NCI-H2107 treated with DMSO at 0.1 percent for 48 hours (cell line): ENCODE measurements at regions not wholly inside any gene's neighbourhood (a gene's known extent, or its start where the extent isn't known, plus 50 kb on each side); places are given as distances from the start of the nearest gene placed in this dataset.
A peak's percentile ranks its signal among the peaks of the same experiment; 100 is the strongest.

ENCODE experiments used
- DNase-seq: peaks from one replicate; lab custom pipeline; 2025; ENCODE audit not compliant: unreplicated experiment; lab: John Stamatoyannopoulos, UW

GRCh38 chr10:3016016-3016415 lies 51.3 kb upstream of the PFKP start:
- DNase-seq = no peak

GRCh38 chr10:3014968-3015367 lies 52.4 kb upstream of the PFKP start:
- DNase-seq = no peak

GRCh38 chr10:3012223-3012622 lies 55.1 kb upstream of the PFKP start:
- no peak for DNase-seq

- DNase-seq = peak; percentile 39
Observed at GRCh38 chr10:3010816-3011460, 56.4 kb upstream of the PFKP start.

GRCh38 chr10:3010334-3010733 lies 57.0 kb upstream of the PFKP start:
- peak; percentile 39 for DNase-seq

- no peak for DNase-seq
Observed at GRCh38 chr10:3009341-3009740, 58.0 kb upstream of the PFKP start.

- DNase-seq = no peak
Observed at GRCh38 chr10:3008518-3009195, 58.7 kb upstream of the PFKP start.

GRCh38 chr10:3006607-3007006 lies 60.7 kb upstream of the PFKP start:
- no peak for DNase-seq

GRCh38 chr10:3006093-3006492 lies 61.3 kb upstream of the PFKP start:
- no peak for DNase-seq

GRCh38 chr10:3002304-3002703 lies 65.0 kb upstream of the PFKP start:
- no peak for DNase-seq

GRCh38 chr10:3000048-3000447 lies 67.3 kb upstream of the PFKP start:
- no peak for DNase-seq

- no peak for DNase-seq
Observed at GRCh38 chr10:2994221-2994961, 73.0 kb upstream of the PFKP start.

GRCh38 chr10:2993636-2994035 lies 73.7 kb upstream of the PFKP start:
- DNase-seq = no peak

GRCh38 chr10:2992401-2993198 lies 74.7 kb upstream of the PFKP start:
- DNase-seq = no peak

GRCh38 chr10:2990764-2991163 lies 76.6 kb upstream of the PFKP start:
- DNase-seq = no peak

GRCh38 chr10:2989292-2989947 lies 77.9 kb upstream of the PFKP start:
- DNase-seq = no peak

GRCh38 chr10:2987185-2987768 lies 80.1 kb upstream of the PFKP start:
- no peak for DNase-seq

- DNase-seq = no peak
Observed at GRCh38 chr10:2986391-2986801, 81.0 kb upstream of the PFKP start.

- no peak for DNase-seq
Observed at GRCh38 chr10:2985729-2986232, 81.6 kb upstream of the PFKP start.

- DNase-seq = no peak
Observed at GRCh38 chr10:2984682-2985081, 82.7 kb upstream of the PFKP start.
